CD14-positive monocyte (primary cell): ENCODE measurements at regions not wholly inside any gene's neighbourhood (a gene's known extent, or its start where the extent isn't known, plus 50 kb on each side); places are given as distances from the start of the nearest gene placed in this dataset.

Source experiments
- DNase-seq, 3 donors: peaks; one replicate each; pipeline ENCODE4 v3.0.0-alpha.2; 2011 to 2022
- H2AFZ ChIP-seq: 2 replicates; pipeline ENCODE4 v1.6.0; 2012; ENCODE audit warnings: mild to moderate bottlenecking, low read depth, low read length, inconsistent platforms; ENCODE audit not compliant: insufficient read depth, poor library complexity, severe bottlenecking
- H3K27ac ChIP-seq, 2 donors: 1 replicate in 1 of 2; 2 replicates in 1 of 2; pipeline ENCODE4 v1.5.1; 2012 to 2013; ENCODE audit warnings: low read length in 2 of 2, control low read depth in 1 of 2, inconsistent platforms in 1 of 2, low read depth in 1 of 2, mild to moderate bottlenecking in 1 of 2
- H3K27me3 ChIP-seq, 2 donors: one replicate each; pipeline versions ENCODE4 v1.6.0 to v1.6.1; 2011 to 2013; ENCODE audit warnings: low read length in 2 of 2; ENCODE audit not compliant: control insufficient read depth in 2 of 2, insufficient read depth in 2 of 2
- H3K36me3 ChIP-seq, 2 donors: replicated peaks in 1 of 2; 1 replicate in 1 of 2; 2 replicates in 1 of 2; pipeline versions ENCODE4 v1.5.1 to v1.6.1; 2012 to 2013; ENCODE audit warnings: low read length in 2 of 2, control low read depth in 1 of 2, inconsistent platforms in 1 of 2, mild to moderate bottlenecking in 1 of 2; ENCODE audit not compliant: insufficient read depth in 2 of 2, control insufficient read depth in 1 of 2
- H3K4me1 ChIP-seq, 2 donors: 1 replicate in 1 of 2; 2 replicates in 1 of 2; pipeline versions ENCODE4 v1.5.1 to v1.6.1; 2012 to 2013; ENCODE audit warnings: low read length in 2 of 2, control low read depth in 1 of 2, inconsistent platforms in 1 of 2, mild to moderate bottlenecking in 1 of 2, moderate library complexity in 1 of 2; ENCODE audit not compliant: insufficient read depth in 2 of 2, control insufficient read depth in 1 of 2
- H3K4me2 ChIP-seq: replicated peaks from 2 replicates; pipeline ENCODE3; 2012; ENCODE audit warnings: low read length, moderate library complexity, mild to moderate bottlenecking; ENCODE audit not compliant: poor library complexity, severe bottlenecking; ENCODE audit errors: extremely low read depth
- H3K4me3 ChIP-seq, 3 experiments: fragments of 200-600 bp in 1 of 3; sonication (generic) in 1 of 3; replicated peaks in 1 of 3; 1 replicate in 2 of 3; 2 replicates in 1 of 3; pipeline ENCODE4 v1.5.1; 2011 to 2013; ENCODE audit warnings: low read length in 3 of 3, mild to moderate bottlenecking in 3 of 3, control low read depth in 2 of 3, low read depth in 2 of 3, inconsistent platforms in 1 of 3, moderate library complexity in 1 of 3
- H3K79me2 ChIP-seq: 2 replicates; pipeline ENCODE4 v1.6.0; 2012; ENCODE audit warnings: mild to moderate bottlenecking, control low read depth, inconsistent platforms, low read length, moderate library complexity; ENCODE audit not compliant: insufficient read depth
- H3K9ac ChIP-seq: 2 replicates; pipeline ENCODE4 v1.6.0; 2017; ENCODE audit warnings: low read length, mild to moderate bottlenecking; ENCODE audit not compliant: insufficient read depth, poor library complexity, severe bottlenecking
- H3K9me3 ChIP-seq, 2 donors: replicated peaks in 1 of 2; 1 replicate in 1 of 2; 2 replicates in 1 of 2; pipeline versions ENCODE4 v1.5.1 to v1.6.1; 2012 to 2013; ENCODE audit warnings: low read length in 2 of 2, control low read depth in 1 of 2; ENCODE audit not compliant: control insufficient read depth in 1 of 2, insufficient read depth in 1 of 2
- H4K20me1 ChIP-seq: 2 replicates; pipeline ENCODE4 v1.6.0; 2012; ENCODE audit warnings: mild to moderate bottlenecking, low read length, control low read depth, moderate library complexity; ENCODE audit not compliant: insufficient read depth
- H3K27ac Mint-ChIP-seq, 7 donors: one replicate each; pipeline ENCODE4 v1.8.0; 2020; ENCODE audit warnings: mild to moderate bottlenecking in 7 of 7, mixed read lengths in 7 of 7, moderate library complexity in 6 of 7, inconsistent platforms in 2 of 7
- H3K27me3 Mint-ChIP-seq, 3 donors: one replicate each; pipeline ENCODE4 v1.8.0; 2021 to 2022; ENCODE audit warnings: low read depth in 3 of 3, mild to moderate bottlenecking in 3 of 3, mixed read lengths in 3 of 3, moderate library complexity in 3 of 3, inconsistent platforms in 1 of 3
- H3K36me3 Mint-ChIP-seq, 2 donors: one replicate each; pipeline ENCODE4 v1.8.0; 2020; ENCODE audit warnings: mixed read lengths in 2 of 2, inconsistent platforms in 1 of 2, mild to moderate bottlenecking in 1 of 2
- H3K4me1 Mint-ChIP-seq: one replicate; pipeline ENCODE4 v1.8.0; 2020; ENCODE audit warnings: mild to moderate bottlenecking, mixed read lengths
- H3K4me3 Mint-ChIP-seq, 2 donors: one replicate each; pipeline ENCODE4 v1.8.0; 2020; ENCODE audit warnings: mild to moderate bottlenecking in 2 of 2, mixed read lengths in 2 of 2, moderate library complexity in 1 of 2
- H3K9me3 Mint-ChIP-seq, 7 donors: one replicate each; pipeline ENCODE4 v1.8.0; 2020 to 2022; ENCODE audit warnings: mixed read lengths in 7 of 7, mild to moderate bottlenecking in 6 of 7, moderate library complexity in 6 of 7, inconsistent platforms in 2 of 7
- WGBS: methylation state at CpG from one replicate; pipeline ENCODE4 v1.1.5; 2013; ENCODE audit warnings: missing lambda C conversion rate; ENCODE audit not compliant: insufficient coverage; 5-methylcytosine and 5-hydroxymethylcytosine counted together
- intact Hi-C, 2 donors: fragments of 100-400 bp; cut with micrococcal nuclease; formaldehyde crosslinking; loops; one replicate each; pipeline versions ENCODE4 v1.15.0 to v1.15.1; 2023
- TF ChIP-seq, protein P1 (sequence below): fragments of 200-600 bp; IDR thresholded peaks from one replicate; pipeline ENCODE4 v1.8.0; 2022; ENCODE audit warnings: antibody characterized with exemption, mild to moderate bottlenecking

- H3K27ac ChIP-seq = no peak overlapping the region
- H3K27me3 ChIP-seq = no peaks in the 10 kb centered on the region
- no peaks in the 10 kb centered on the region for H3K79me2 ChIP-seq
- H3K36me3 ChIP-seq = no peaks in the 10 kb centered on the region
- H3K27ac Mint-ChIP-seq = no peak overlapping the region
- TF ChIP-seq, protein P1, sequence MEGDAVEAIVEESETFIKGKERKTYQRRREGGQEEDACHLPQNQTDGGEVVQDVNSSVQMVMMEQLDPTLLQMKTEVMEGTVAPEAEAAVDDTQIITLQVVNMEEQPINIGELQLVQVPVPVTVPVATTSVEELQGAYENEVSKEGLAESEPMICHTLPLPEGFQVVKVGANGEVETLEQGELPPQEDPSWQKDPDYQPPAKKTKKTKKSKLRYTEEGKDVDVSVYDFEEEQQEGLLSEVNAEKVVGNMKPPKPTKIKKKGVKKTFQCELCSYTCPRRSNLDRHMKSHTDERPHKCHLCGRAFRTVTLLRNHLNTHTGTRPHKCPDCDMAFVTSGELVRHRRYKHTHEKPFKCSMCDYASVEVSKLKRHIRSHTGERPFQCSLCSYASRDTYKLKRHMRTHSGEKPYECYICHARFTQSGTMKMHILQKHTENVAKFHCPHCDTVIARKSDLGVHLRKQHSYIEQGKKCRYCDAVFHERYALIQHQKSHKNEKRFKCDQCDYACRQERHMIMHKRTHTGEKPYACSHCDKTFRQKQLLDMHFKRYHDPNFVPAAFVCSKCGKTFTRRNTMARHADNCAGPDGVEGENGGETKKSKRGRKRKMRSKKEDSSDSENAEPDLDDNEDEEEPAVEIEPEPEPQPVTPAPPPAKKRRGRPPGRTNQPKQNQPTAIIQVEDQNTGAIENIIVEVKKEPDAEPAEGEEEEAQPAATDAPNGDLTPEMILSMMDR = no peak
- intact Hi-C loops = no loop called here
- no peaks in the 10 kb centered on the region for H3K36me3 Mint-ChIP-seq
- no CpG with 5 or more reads among the region's 1 CpG for WGBS
- H3K4me3 Mint-ChIP-seq = no peak overlapping the region
- peaks cover 2 to 10% of the 10 kb centered on the region in 2 donors for H3K9me3 ChIP-seq
- no peaks in the 10 kb centered on the region for H3K4me1 Mint-ChIP-seq
- peaks cover 0 to 1% (median 0%) of the 10 kb centered on the region in 3 donors for H3K27me3 Mint-ChIP-seq
- no peak overlapping the region for H3K4me2 ChIP-seq
- H3K9me3 Mint-ChIP-seq = peaks cover 0 to 11% (median 3%) of the 10 kb centered on the region in 7 donors
- no peak overlapping the region for H3K9ac ChIP-seq
- no peak overlapping the region for H2AFZ ChIP-seq
- H3K4me3 ChIP-seq = no peak overlapping the region
- no peaks in the 10 kb centered on the region for H3K4me1 ChIP-seq
- no peak for DNase-seq
- H4K20me1 ChIP-seq = no peaks in the 10 kb centered on the region
Measured at GRCh38 chr2:150140777-150141176, 346.7 kb downstream of the RND3 start.

DNA sequence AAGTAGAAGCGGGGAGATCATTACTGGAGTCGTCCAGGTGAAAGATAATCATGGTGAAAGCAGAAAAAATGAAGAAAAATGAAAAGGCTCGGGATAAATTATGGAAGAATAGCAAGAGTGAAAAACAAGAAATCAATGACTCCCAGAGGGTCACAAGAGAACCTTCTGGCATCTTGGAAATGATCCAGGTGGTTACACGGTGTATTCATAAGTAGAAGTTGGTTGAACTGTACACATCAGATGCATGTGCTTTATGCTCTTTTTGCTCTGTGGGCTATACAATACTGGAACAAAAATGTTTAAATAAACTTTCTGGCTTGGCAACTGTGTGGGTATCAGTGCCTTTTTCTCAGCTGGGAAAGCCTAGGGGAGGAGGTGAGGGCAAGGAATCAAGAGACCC, 348.9 kb downstream of the RND3 start:
- no peaks in the 10 kb centered on the region for H3K4me1 ChIP-seq
- H3K27me3 ChIP-seq = no peaks in the 10 kb centered on the region
- H3K4me3 ChIP-seq = no peak overlapping the region
- TF ChIP-seq, protein P1 = no peak
- no peaks in the 10 kb centered on the region for H4K20me1 ChIP-seq
- peaks cover 6 to 7% of the 10 kb centered on the region in 2 donors for H3K9me3 ChIP-seq
- H3K36me3 Mint-ChIP-seq = no peaks in the 10 kb centered on the region
- H3K36me3 ChIP-seq = no peaks in the 10 kb centered on the region
- no peak overlapping the region for H3K4me3 Mint-ChIP-seq
- no peak overlapping the region for H2AFZ ChIP-seq
- no peaks in the 10 kb centered on the region for H3K79me2 ChIP-seq
- 94% methylated on average over 3 of the region's 4 CpGs for WGBS
- no peaks in the 10 kb centered on the region for H3K4me1 Mint-ChIP-seq
- no peak overlapping the region for H3K27ac ChIP-seq
- no peak for DNase-seq
- H3K9me3 Mint-ChIP-seq = peaks cover 0 to 11% (median 2%) of the 10 kb centered on the region in 7 donors
- no peak overlapping the region for H3K9ac ChIP-seq
- peaks cover 0 to 1% (median 0%) of the 10 kb centered on the region in 3 donors for H3K27me3 Mint-ChIP-seq
- intact Hi-C loops = no loop called here
- H3K27ac Mint-ChIP-seq = no peak overlapping the region
- H3K4me2 ChIP-seq = no peak overlapping the region
